HG02623 (cell line): ENCODE measurements at regions not wholly inside any gene's neighbourhood (a gene's known extent, or its start where the extent isn't known, plus 50 kb on each side); places are given as distances from the start of the nearest gene placed in this dataset.
"Not testable (repeated sequence)": the region's sequence is repeated elsewhere in the genome, so short reads cannot be mapped to it uniquely, and the experiment has no call there.

ENCODE experiments used
- ATAC-seq: cut with Tn5 transposase; IDR thresholded peaks from one replicate; pipeline ENCODE4 v1.9.1; 2021; ENCODE audit warnings: moderate library complexity; ENCODE audit not compliant: unreplicated experiment

GRCh38 chr4:186813377-186814068 lies 89.9 kb upstream of the FAT1 start:
- ATAC-seq = no peak

GRCh38 chr4:186814535-186815070 lies 90.9 kb upstream of the FAT1 start:
- ATAC-seq = no peak

GRCh38 chr4:186819342-186820086 lies 95.9 kb upstream of the FAT1 start:
- no peak for ATAC-seq

GRCh38 chr4:186820391-186820891 lies 96.8 kb upstream of the FAT1 start:
- ATAC-seq = no peak

- ATAC-seq = no peak
These were observed 100.3 kb upstream of the FAT1 start for GRCh38 chr4:186823989-186824388.

- ATAC-seq = no peak
These were observed 101.4 kb upstream of the FAT1 start for GRCh38 chr4:186825069-186825468.

- no peak for ATAC-seq
These were observed 102.3 kb upstream of the FAT1 start for GRCh38 chr4:186826006-186826405.

GRCh38 chr4:186826846-186827533 lies 103.3 kb upstream of the FAT1 start:
- no peak for ATAC-seq

GRCh38 chr4:186827534-186827897 lies 103.9 kb upstream of the FAT1 start:
- no peak for ATAC-seq

- ATAC-seq = no peak
These were observed 105.4 kb upstream of the FAT1 start for GRCh38 chr4:186829097-186829496.

GRCh38 chr4:186829740-186830449 lies 106.2 kb upstream of the FAT1 start:
- ATAC-seq = no peak

GRCh38 chr4:186831574-186831973 lies 107.9 kb upstream of the FAT1 start:
- ATAC-seq = no peak

- ATAC-seq = no peak
These were observed 109.2 kb upstream of the FAT1 start for GRCh38 chr4:186832906-186833305.

GRCh38 chr4:186837463-186837862 lies 113.8 kb upstream of the FAT1 start:
- ATAC-seq = not testable (repeated sequence)

- ATAC-seq = no peak
These were observed 114.6 kb upstream of the FAT1 start for GRCh38 chr4:186838295-186838694.

GRCh38 chr4:186839122-186840037 lies 115.7 kb upstream of the FAT1 start:
- peak; percentile 64 for ATAC-seq

- ATAC-seq = no peak
These were observed 116.6 kb upstream of the FAT1 start for GRCh38 chr4:186840222-186840701.

GRCh38 chr4:186840771-186841301 lies 117.2 kb upstream of the FAT1 start:
- ATAC-seq = no peak

- no peak for ATAC-seq
These were observed 120.5 kb upstream of the FAT1 start for GRCh38 chr4:186844059-186844681.
